ENCODE measurements at regions not wholly inside any gene's neighbourhood (a gene's known extent, or its start where the extent isn't known, plus 50 kb on each side); places are given as distances from the start of the nearest gene placed in this dataset.

- TF ChIP-seq CTCF (IDR thresholded peaks at IDR 0.05) (no peak), POLR2A (IDR thresholded peaks at IDR 0.05) (no peak)
These were observed 1473.4 kb upstream of the TENM3 start for GRCh38 chr4:180769791-180770190.

Measured in heart left ventricle (tissue), 13 donors.